H1 (cell line): ENCODE measurements at regions not wholly inside any gene's neighbourhood (a gene's known extent, or its start where the extent isn't known, plus 50 kb on each side); places are given as distances from the start of the nearest gene placed in this dataset.

ENCODE experiments used
- BACH1 ChIP-seq: IDR thresholded peaks from 2 replicates; pipeline ENCODE4 v1.6.1; 2012; ENCODE audit warnings: low read length, improper control_type of control experiment
- CEBPB ChIP-seq: IDR thresholded peaks from 2 replicates; pipeline ENCODE4 v1.6.1; 2012; ENCODE audit warnings: low read depth, low read length
- FOSL1 ChIP-seq: IDR thresholded peaks from 2 replicates; pipeline ENCODE4 v1.6.1; 2011; ENCODE audit warnings: mild to moderate bottlenecking, low read depth, low read length, moderate library complexity; ENCODE audit not compliant: insufficient read depth
- POLR2A ChIP-seq, 2 experiments: IDR thresholded peaks; 1 replicate in 1 of 2; 2 replicates in 1 of 2; pipeline ENCODE4 v1.6.1; 2011; ENCODE audit warnings: low read depth in 2 of 2, low read length in 2 of 2, mild to moderate bottlenecking in 2 of 2; ENCODE audit errors: control extremely low read depth in 1 of 2
- SIRT6 ChIP-seq: IDR thresholded peaks from one replicate; pipeline ENCODE4 v1.7.1; 2012; ENCODE audit warnings: low read length, inconsistent platforms
- ZNF274 ChIP-seq: IDR thresholded peaks from 2 replicates; pipeline ENCODE4 v1.7.0; 2012; ENCODE audit warnings: low read length, borderline replicate concordance; ENCODE audit errors: extremely low read depth
- TF ChIP-seq, protein P1 (sequence below), 3 experiments: IDR thresholded peaks; 1 replicate in 2 of 3; 2 replicates in 1 of 3; pipeline versions ENCODE4 v1.5.1 to v1.6.1; 2011; ENCODE audit warnings: low read length in 3 of 3, mild to moderate bottlenecking in 3 of 3, inconsistent platforms in 2 of 3, low read depth in 1 of 3, moderate library complexity in 1 of 3; ENCODE audit not compliant: insufficient read depth in 1 of 3; ENCODE audit errors: control extremely low read depth in 1 of 3

DNA sequence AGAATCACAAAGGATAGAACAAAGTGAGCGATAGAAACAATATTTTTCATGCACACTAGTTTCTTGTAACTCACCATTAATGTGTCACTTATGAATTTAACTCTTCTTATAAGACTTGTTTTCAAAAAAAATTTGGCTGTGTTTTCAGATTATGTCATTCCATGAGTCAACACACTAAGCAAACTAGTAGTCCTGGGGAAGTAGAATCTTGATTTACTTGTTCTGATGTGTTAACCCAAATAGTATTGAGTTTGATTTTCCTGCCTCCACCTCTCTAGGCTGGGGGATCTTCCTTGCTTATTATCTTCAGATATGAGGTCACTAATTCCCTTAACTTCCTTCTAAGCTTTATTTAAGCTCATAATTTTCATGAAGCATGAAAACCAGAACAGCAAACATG is 151.0 kb upstream of the SEL1L start:
- TF ChIP-seq ZNF274 (no peak), POLR2A (IDR thresholded peaks at IDR 0.05; ENCODE audit: control extremely low read depth in 1 of 2, low read depth in 2 of 2, low read length in 2 of 2) (no peak), BACH1 (no peak), CEBPB (no peak), FOSL1 (no peak), SIRT6 (no peak)
- TF ChIP-seq, protein P1, sequence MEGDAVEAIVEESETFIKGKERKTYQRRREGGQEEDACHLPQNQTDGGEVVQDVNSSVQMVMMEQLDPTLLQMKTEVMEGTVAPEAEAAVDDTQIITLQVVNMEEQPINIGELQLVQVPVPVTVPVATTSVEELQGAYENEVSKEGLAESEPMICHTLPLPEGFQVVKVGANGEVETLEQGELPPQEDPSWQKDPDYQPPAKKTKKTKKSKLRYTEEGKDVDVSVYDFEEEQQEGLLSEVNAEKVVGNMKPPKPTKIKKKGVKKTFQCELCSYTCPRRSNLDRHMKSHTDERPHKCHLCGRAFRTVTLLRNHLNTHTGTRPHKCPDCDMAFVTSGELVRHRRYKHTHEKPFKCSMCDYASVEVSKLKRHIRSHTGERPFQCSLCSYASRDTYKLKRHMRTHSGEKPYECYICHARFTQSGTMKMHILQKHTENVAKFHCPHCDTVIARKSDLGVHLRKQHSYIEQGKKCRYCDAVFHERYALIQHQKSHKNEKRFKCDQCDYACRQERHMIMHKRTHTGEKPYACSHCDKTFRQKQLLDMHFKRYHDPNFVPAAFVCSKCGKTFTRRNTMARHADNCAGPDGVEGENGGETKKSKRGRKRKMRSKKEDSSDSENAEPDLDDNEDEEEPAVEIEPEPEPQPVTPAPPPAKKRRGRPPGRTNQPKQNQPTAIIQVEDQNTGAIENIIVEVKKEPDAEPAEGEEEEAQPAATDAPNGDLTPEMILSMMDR (IDR thresholded peaks at IDR 0.05; ENCODE audit: control extremely low read depth in 1 of 3, insufficient read depth in 1 of 3, low read depth in 1 of 3, low read length in 3 of 3): no peak
